Endodermal cell (in vitro differentiated cells): ENCODE measurements at regions not wholly inside any gene's neighbourhood (a gene's known extent, or its start where the extent isn't known, plus 50 kb on each side); places are given as distances from the start of the nearest gene placed in this dataset.

Experiments
- DNase-seq: peaks from one replicate; pipeline ENCODE4 v3.0.0-alpha.2; 2017
- H3K27ac ChIP-seq: 2 replicates; pipeline ENCODE4 v1.5.1; 2013; ENCODE audit warnings: mild to moderate bottlenecking, low read depth, low read length, moderate library complexity
- H3K27me3 ChIP-seq: 2 replicates; pipeline ENCODE4 v1.6.1; 2013; ENCODE audit warnings: mild to moderate bottlenecking, low read length, moderate library complexity; ENCODE audit not compliant: insufficient read depth, control insufficient read depth, poor library complexity, severe bottlenecking
- H3K36me3 ChIP-seq: 2 replicates; pipeline ENCODE4 v1.7.0; 2013; ENCODE audit warnings: mild to moderate bottlenecking, low read length, moderate library complexity; ENCODE audit not compliant: control insufficient read depth, insufficient read depth
- H3K4me1 ChIP-seq: one replicate; pipeline ENCODE4 v1.7.0; 2013; ENCODE audit warnings: low read length; ENCODE audit not compliant: control insufficient read depth, insufficient read depth
- H3K4me3 ChIP-seq: 2 replicates; pipeline ENCODE4 v1.5.1; 2013; ENCODE audit warnings: mild to moderate bottlenecking, low read length, moderate library complexity
- H3K9ac ChIP-seq: 2 replicates; pipeline ENCODE4 v1.6.1; 2013; ENCODE audit warnings: mild to moderate bottlenecking, low read length, moderate library complexity; ENCODE audit not compliant: poor library complexity, severe bottlenecking; ENCODE audit errors: extremely low read depth
- H3K9me3 ChIP-seq: 2 replicates; pipeline ENCODE4 v1.6.1; 2013; ENCODE audit warnings: mild to moderate bottlenecking, low read length, moderate library complexity; ENCODE audit not compliant: control insufficient read depth
- H3K27ac Mint-ChIP-seq: 2 replicates; pipeline ENCODE4 v1.8.0; 2020; ENCODE audit warnings: mixed read lengths
- H3K27me3 Mint-ChIP-seq: 2 replicates; pipeline ENCODE4 v1.8.0; 2021; ENCODE audit warnings: mild to moderate bottlenecking, mixed read lengths; ENCODE audit not compliant: insufficient read depth
- H3K36me3 Mint-ChIP-seq: 2 replicates; pipeline ENCODE4 v1.8.0; 2020; ENCODE audit warnings: low read depth, mixed read lengths
- H3K4me1 Mint-ChIP-seq: 2 replicates; pipeline ENCODE4 v1.8.0; 2020; ENCODE audit warnings: mixed read lengths
- H3K4me3 Mint-ChIP-seq: 2 replicates; pipeline ENCODE4 v1.8.0; 2020; ENCODE audit warnings: mild to moderate bottlenecking, moderate library complexity, mixed read lengths
- H3K9me3 Mint-ChIP-seq: 2 replicates; pipeline ENCODE4 v1.8.0; 2020; ENCODE audit warnings: mild to moderate bottlenecking, mixed read lengths
- CTCF ChIP-seq: fragments of 200-600 bp; sonication (generic); conservative IDR thresholded peaks from 2 replicates; pipeline ENCODE4 v1.5.0; 2021; ENCODE audit warnings: antibody characterized with exemption, mild to moderate bottlenecking
- WGBS, 2 experiments: methylation state at CpG; one replicate each; pipeline versions ENCODE4 v1.1.5 to v1.1.7; 2013; ENCODE audit warnings: missing lambda C conversion rate in 2 of 2, mixed read lengths in 1 of 2; ENCODE audit not compliant: insufficient coverage in 1 of 2, insufficient read length in 1 of 2; 5-methylcytosine and 5-hydroxymethylcytosine counted together

- peaks cover 1% of the 10 kb centered on the region for H3K9me3 Mint-ChIP-seq
- Histone ChIP-seq H3K9ac (no peak overlapping the region), H3K4me1 (no peaks in the 10 kb centered on the region), H3K4me3 (no peak overlapping the region), H3K36me3 (no peaks in the 10 kb centered on the region), H3K27ac (no peak overlapping the region), H3K9me3 (no peaks in the 10 kb centered on the region), H3K27me3 (no peaks in the 10 kb centered on the region)
- H3K4me3 Mint-ChIP-seq = no peak overlapping the region
- TF ChIP-seq CTCF = no peak
- H3K4me1 Mint-ChIP-seq = no peaks in the 10 kb centered on the region
- H3K27ac Mint-ChIP-seq = no peak overlapping the region
- peaks cover 1% of the 10 kb centered on the region for H3K36me3 Mint-ChIP-seq
- no peaks in the 10 kb centered on the region for H3K27me3 Mint-ChIP-seq
- WGBS, 2 experiments = 97% methylated on average over 3 of the region's 3 CpGs; no CpG with 5 or more reads in 1 of the 2 experiments
- no peak for DNase-seq
These were observed 953.9 kb upstream of the PCDH10 start for GRCh38 chr4:132195176-132195575.

- no peak overlapping the region for H3K4me3 Mint-ChIP-seq
- no peak overlapping the region for H3K4me3 ChIP-seq
- H3K27me3 Mint-ChIP-seq = no peaks in the 10 kb centered on the region
These were observed 945.5 kb upstream of the PCDH10 start for GRCh38 chr4:132203618-132204017.

GRCh38 chr4:132214519-132214918 lies 934.6 kb upstream of the PCDH10 start:
- Mint-ChIP-seq H3K27ac (no peak overlapping the region), H3K4me3 (no peak overlapping the region), H3K36me3 (no peaks in the 10 kb centered on the region), H3K4me1 (no peaks in the 10 kb centered on the region), H3K27me3 (no peaks in the 10 kb centered on the region), H3K9me3 (no peaks in the 10 kb centered on the region)
- H3K36me3 ChIP-seq = no peaks in the 10 kb centered on the region
- H3K4me3 ChIP-seq = no peak overlapping the region
- TF ChIP-seq CTCF = no peak
- DNase-seq = no peak
- H3K27me3 ChIP-seq = no peaks in the 10 kb centered on the region
- H3K9ac ChIP-seq = no peak overlapping the region
- no peak overlapping the region for H3K27ac ChIP-seq
- 91 to 100% methylated on average over 1 to 2 of the region's 2 CpGs for WGBS, 2 experiments
- no peaks in the 10 kb centered on the region for H3K9me3 ChIP-seq
- H3K4me1 ChIP-seq = no peaks in the 10 kb centered on the region

More at GRCh38 chr4:132203618-132204017, 945.5 kb upstream of the PCDH10 start:
- H3K9me3 Mint-ChIP-seq = peaks cover 8% of the 10 kb centered on the region
- H3K4me1 Mint-ChIP-seq = peaks cover 3% of the 10 kb centered on the region
- no peaks in the 10 kb centered on the region for H3K27me3 ChIP-seq
- H3K4me1 ChIP-seq = no peaks in the 10 kb centered on the region
- H3K27ac Mint-ChIP-seq = no peak overlapping the region
- no peak overlapping the region for H3K9ac ChIP-seq
- TF ChIP-seq CTCF = no peak
- H3K36me3 Mint-ChIP-seq = peaks cover 2% of the 10 kb centered on the region
- H3K27ac ChIP-seq = no peak overlapping the region
- DNase-seq = no peak
- H3K36me3 ChIP-seq = no peaks in the 10 kb centered on the region
- H3K9me3 ChIP-seq = no peaks in the 10 kb centered on the region
- 69 to 100% methylated on average over 1 to 2 of the region's 2 CpGs for WGBS, 2 experiments
